ENCODE measurements at regions not wholly inside any gene's neighbourhood (a gene's known extent, or its start where the extent isn't known, plus 50 kb on each side); places are given as distances from the start of the nearest gene placed in this dataset.

DNA sequence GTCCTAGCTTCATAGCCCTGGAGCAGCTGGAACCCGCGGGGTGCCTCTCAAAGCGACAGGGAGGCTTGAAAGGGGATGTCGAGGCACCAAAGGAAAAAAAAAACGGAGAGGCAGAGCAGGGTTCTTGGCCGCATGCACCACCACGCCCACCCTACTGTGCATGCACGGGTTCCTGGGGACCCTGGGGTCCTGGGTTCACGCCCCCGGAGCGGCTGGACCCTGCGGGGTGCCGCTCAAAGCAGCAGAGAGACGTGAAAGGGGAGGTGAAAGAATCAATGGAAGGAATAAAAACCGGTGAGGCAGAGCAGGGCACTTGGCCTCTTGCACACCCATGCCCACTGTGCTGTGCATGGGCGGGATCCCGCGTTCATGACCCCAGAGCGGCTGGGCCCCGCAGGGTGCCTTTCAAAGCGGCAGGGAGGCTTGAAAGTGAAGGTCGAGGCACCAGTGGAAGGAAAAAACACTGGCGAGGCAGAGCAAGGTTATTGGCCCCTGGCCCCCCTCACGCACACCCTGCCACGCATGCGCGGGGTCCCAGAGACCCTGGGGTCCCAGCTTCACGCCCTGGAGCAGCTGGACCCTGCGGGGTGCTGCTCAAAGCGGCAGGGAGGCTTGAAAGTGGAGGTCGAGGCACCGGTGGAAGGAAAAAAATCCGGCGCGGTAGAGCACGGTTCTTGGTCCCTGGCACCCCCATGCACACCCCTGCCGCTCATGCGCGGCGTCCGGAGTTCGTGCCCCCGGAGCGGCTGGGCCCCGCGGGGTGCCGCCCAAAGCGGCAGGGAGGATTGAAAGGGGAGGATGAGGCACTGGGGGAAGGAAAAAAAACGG, 318.5 kb downstream of the ALG10 start:
- peak; percentile 38 for ATAC-seq
- in situ Hi-C loops (cut with HindIII; ENCODE audit: extremely low pct_ligation_motif_present, low pct_unique_long_range_greater_than_20kb): no loop called here
- peaks cover 3 to 76% of the 10 kb centered on the region in 2 experiments; a peak in 4 of 5 replicates for H3K27me3 ChIP-seq (ENCODE audit: control insufficient read depth in 1 of 2, insufficient read depth in 2 of 2, low read length in 2 of 2)
- BruUV-seq (replicated peaks): no TSS peak
- H3K79me2 ChIP-seq (ENCODE audit: insufficient read depth, low read length): no peaks in the 10 kb centered on the region
- intact Hi-C loops (cut with micrococcal nuclease; ENCODE audit: unreplicated experiment): no loop called here
- H4K20me1 ChIP-seq (ENCODE audit: insufficient read depth, low read length): no peaks in the 10 kb centered on the region
- DNase-seq (ENCODE audit: low spot score): no peak
- FAIRE-seq: no peak
- no peak overlapping the region for H2AFZ ChIP-seq (ENCODE audit: low read length)
- H3K4me2 ChIP-seq (ENCODE audit: low read depth, low read length): no peak overlapping the region
- H3K9ac ChIP-seq (ENCODE audit: insufficient read depth, low read depth, low read length): no peak overlapping the region
- no peak overlapping the region for H3K27ac ChIP-seq (ENCODE audit: extremely low read length, insufficient read depth, low read length)
- no peaks in the 10 kb centered on the region for H3K36me3 ChIP-seq (replicated peaks in 1 of 2; ENCODE audit: control insufficient read depth in 1 of 2, insufficient read depth in 2 of 2, low read length in 2 of 2)
- no peak overlapping the region for H3K4me3 ChIP-seq (replicated peaks in 1 of 3; ENCODE audit: insufficient read depth in 1 of 3, low read depth in 2 of 3, low read length in 3 of 3)
- 12% methylated on average over 48 of the region's 49 CpGs for WGBS (ENCODE audit: low lambda C conversion rate)
- TF ChIP-seq, protein P1, sequence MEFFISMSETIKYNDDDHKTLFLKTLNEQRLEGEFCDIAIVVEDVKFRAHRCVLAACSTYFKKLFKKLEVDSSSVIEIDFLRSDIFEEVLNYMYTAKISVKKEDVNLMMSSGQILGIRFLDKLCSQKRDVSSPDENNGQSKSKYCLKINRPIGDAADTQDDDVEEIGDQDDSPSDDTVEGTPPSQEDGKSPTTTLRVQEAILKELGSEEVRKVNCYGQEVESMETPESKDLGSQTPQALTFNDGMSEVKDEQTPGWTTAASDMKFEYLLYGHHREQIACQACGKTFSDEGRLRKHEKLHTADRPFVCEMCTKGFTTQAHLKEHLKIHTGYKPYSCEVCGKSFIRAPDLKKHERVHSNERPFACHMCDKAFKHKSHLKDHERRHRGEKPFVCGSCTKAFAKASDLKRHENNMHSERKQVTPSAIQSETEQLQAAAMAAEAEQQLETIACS (CRISPR knock-in tag; IDR thresholded peaks at IDR 0.05): no peak
- TF ChIP-seq ZNF577 (CRISPR knock-in tag; IDR thresholded peaks at IDR 0.05; ENCODE audit: borderline replicate concordance, low read depth) (no peak), EZH2 (conservative IDR thresholded peaks at IDR 0.05; ENCODE audit: low read depth, low read length) (0 out of 2 replicates have a peak, but pooled peaks have one; percentile 24), MAFF (IDR thresholded peaks at IDR 0.05; ENCODE audit: low read depth, low read length) (no peak)
- TF ChIP-seq, protein P2, sequence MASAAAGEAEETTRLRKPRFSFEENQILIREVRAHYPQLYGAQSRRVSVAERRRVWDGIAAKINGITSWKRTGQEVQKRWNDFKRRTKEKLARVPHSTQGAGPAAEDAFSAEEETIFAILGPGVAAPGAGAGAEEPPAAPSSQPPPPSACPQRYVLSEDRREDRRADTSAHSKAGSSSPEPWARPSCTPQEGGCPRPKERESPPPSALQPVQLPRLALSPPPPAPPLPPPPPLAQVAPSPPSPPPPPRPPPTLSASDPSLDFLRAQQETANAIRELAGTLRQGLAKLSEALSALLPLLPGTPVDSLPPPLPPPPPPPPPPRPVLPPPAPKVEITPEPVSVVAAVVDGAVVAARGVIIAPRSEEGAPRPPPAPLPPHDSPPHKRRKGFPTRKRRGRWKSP (CRISPR knock-in tag; IDR thresholded peaks at IDR 0.05): no peak
- CTCF ChIA-PET (ENCODE audit: low intra/inter-chr PET ratio, low total read pairs): no interaction called here
- H3K4me1 ChIP-seq (ENCODE audit: insufficient read depth, low read length): 0 out of 2 replicates have a peak, but pooled peaks cover 4% of the 10 kb centered on the region
- H3K9me3 ChIP-seq (ENCODE audit: low read length): no peaks in the 10 kb centered on the region
- POLR2A ChIA-PET: no interaction called here

Data from HepG2 (cell line).